Heart right ventricle (tissue), 16 donors: ENCODE measurements at regions not wholly inside any gene's neighbourhood (a gene's known extent, or its start where the extent isn't known, plus 50 kb on each side); places are given as distances from the start of the nearest gene placed in this dataset.

Source experiments
- ATAC-seq, 8 donors: fragments of 200-7000 bp; cut with Tn5 transposase; one replicate each; pipeline ENCODE4 v1.9.1; 2020; ENCODE audit warnings: mild to moderate bottlenecking in 8 of 8, moderate library complexity in 8 of 8, moderate number of reproducible peaks in 1 of 8
- DNase-seq, 2 donors: peaks; one replicate each; pipeline ENCODE4 v3.0.0-alpha.2; 2020
- H3K27ac ChIP-seq, 10 donors: fragments of 200-600 bp; sonication (generic) in 2 of 10; one replicate each; pipeline versions ENCODE4 v1.5.0 to v1.8.0; 2020 to 2022; ENCODE audit warnings: mild to moderate bottlenecking in 3 of 10
- H3K27me3 ChIP-seq, 7 donors: fragments of 200-600 bp; one replicate each; pipeline ENCODE4 v1.8.0; 2021 to 2022; ENCODE audit warnings: mild to moderate bottlenecking in 2 of 7
- H3K36me3 ChIP-seq, 9 donors: fragments of 200-600 bp; sonication (generic) in 1 of 9; one replicate each; pipeline versions ENCODE4 v1.5.0 to v1.8.0; 2020 to 2022; ENCODE audit warnings: mild to moderate bottlenecking in 2 of 9
- H3K4me1 ChIP-seq, 9 donors: fragments of 200-600 bp; sonication (generic) in 1 of 9; one replicate each; pipeline versions ENCODE4 v1.5.0 to v1.8.0; 2020 to 2022; ENCODE audit warnings: mild to moderate bottlenecking in 4 of 9
- H3K4me3 ChIP-seq, 10 donors: fragments of 200-600 bp; sonication (generic) in 2 of 10; one replicate each; pipeline versions ENCODE4 v1.5.0 to v1.8.0; 2020 to 2022; ENCODE audit warnings: mild to moderate bottlenecking in 7 of 10, moderate library complexity in 2 of 10
- H3K9me3 ChIP-seq, 11 donors: fragments of 200-600 bp in 10 of 11; sonication (generic) in 2 of 11; one replicate each; pipeline versions ENCODE4 v1.5.0 to v1.8.0; 2013 to 2022; ENCODE audit warnings: mild to moderate bottlenecking in 2 of 11, control low read depth in 1 of 11, moderate library complexity in 1 of 11
- CTCF ChIP-seq, 9 donors: fragments of 200-600 bp; sonication (generic) in 2 of 9; IDR thresholded peaks; one replicate each; pipeline versions ENCODE4 v1.5.0 to v1.8.0; 2021 to 2022; ENCODE audit warnings: antibody characterized with exemption in 9 of 9, mild to moderate bottlenecking in 5 of 9, moderate library complexity in 1 of 9
- WGBS, 2 donors: extraction: QIAGEN DNeasy Blood & Tissue Kit; methylation state at CpG; one replicate each; pipeline ENCODE4 v1.1.7; 2013; ENCODE audit warnings: inconsistent platforms in 1 of 2; 5-methylcytosine and 5-hydroxymethylcytosine counted together
- intact Hi-C, 10 donors: fragments of 100-400 bp; cut with DNase I; formaldehyde crosslinking; loops; one replicate each; pipeline versions ENCODE4 v1.11.1 to v1.14.2; 2022
- donor health status: Arrhythmogenic right ventricular cardiomyopathy.
- donor health status: ischemic (EF 13 %, LVEDD 7.1; RV severe dilation, severe dysfunction).
- donor health status: healthy with polysubstance abuse.
- donor health status: DM: no; HTN: yes; CAD: no.
- donor health status: DM: no; HTN: no; CAD: no.
- donor health status: ischemic (EF 25% LVEDD 6.9; RV normal size, moderate dysfunction).
- donor health status: ischemic (EF 25% LVEDD 5.7; RV mildly dilated, moderate dysfunction).
- donor health status: healthy.
- donor health status: DM: yes; HTN: yes; CAD: no.
- donor health status: Ischemic cardiomyopathy.
- donor health status: ischemic (EF 35%, LVEDD 5.7; RV mildly dilated, moderate dysfunction).
- donor health status: nonischemic (EF 11% LVEDD 7.7; RV severe dilation, severe dysfunction).
- donor health status: DM: yes; HTN: yes; CAD: no.
- donor health status: PGD.
- donor health status: ischemic (EF 29% LVEDD 5.4; RV normal size, mild dysfunction).
- donor health status: nonischemic (EF 23%, LVEDD 6.1; RV moderate dilation, normal function).

GRCh38 chr5:68748101-68748500, 345.7 kb upstream of the SLC30A5 start:
- Histone ChIP-seq H3K4me1 (peaks cover 0 to 4% (median 0%) of the 10 kb centered on the region in 9 donors), H3K27ac (no peak overlapping the region), H3K36me3 (no peaks in the 10 kb centered on the region), H3K27me3 (peaks cover 0 to 3% (median 0%) of the 10 kb centered on the region in 7 donors), H3K9me3 (peaks cover 0 to 6% (median 0%) of the 10 kb centered on the region in 11 donors), H3K4me3 (no peak overlapping the region)
- no peak for TF ChIP-seq CTCF (IDR thresholded peaks at IDR 0.05)
- WGBS, 2 donors: 88 to 93% methylated on average over 3 of the region's 3 CpGs
- intact Hi-C loops: no loop called here
- DNase-seq (no peak), ATAC-seq (no peak)

- H3K27me3 ChIP-seq: peaks cover 0 to 3% (median 0%) of the 10 kb centered on the region in 7 donors
- 52% methylated on average over 2 of the region's 2 CpGs for WGBS, 2 donors
- H3K9me3 ChIP-seq: peaks cover 0 to 6% (median 0%) of the 10 kb centered on the region in 11 donors
- intact Hi-C loops: no loop called here
- no peaks in the 10 kb centered on the region for H3K36me3 ChIP-seq
- H3K4me3 ChIP-seq: no peak overlapping the region
- DNase-seq (no peak), ATAC-seq (no peak)
- no peak overlapping the region for H3K27ac ChIP-seq
- no peak for TF ChIP-seq CTCF (IDR thresholded peaks at IDR 0.05)
- H3K4me1 ChIP-seq: peaks cover 0 to 4% (median 0%) of the 10 kb centered on the region in 9 donors
Measured at GRCh38 chr5:68749077-68749476, 344.7 kb upstream of the SLC30A5 start.

- TF ChIP-seq CTCF (IDR thresholded peaks at IDR 0.05): no peak
- Histone ChIP-seq H3K4me1 (no peaks in the 10 kb centered on the region), H3K27ac (no peak overlapping the region), H3K4me3 (no peak overlapping the region), H3K36me3 (no peaks in the 10 kb centered on the region), H3K9me3 (peaks cover 0 to 7% (median 0%) of the 10 kb centered on the region in 11 donors), H3K27me3 (peaks cover 0 to 3% (median 0%) of the 10 kb centered on the region in 7 donors)
- 79 to 89% methylated on average over 4 of the region's 4 CpGs for WGBS, 2 donors
- no peak for DNase-seq
- ATAC-seq: no peak
- intact Hi-C loops: no loop called here
Measured at GRCh38 chr5:68749631-68750030, 344.2 kb upstream of the SLC30A5 start.

- Histone ChIP-seq H3K27ac (no peak overlapping the region), H3K4me1 (peaks cover 0 to under 1% (median 0%) of the 10 kb centered on the region in 9 donors), H3K4me3 (no peak overlapping the region), H3K27me3 (peaks cover 0 to 3% (median 0%) of the 10 kb centered on the region in 7 donors), H3K9me3 (peaks cover 0 to 4% (median 0%) of the 10 kb centered on the region in 11 donors), H3K36me3 (no peaks in the 10 kb centered on the region)
- TF ChIP-seq CTCF (IDR thresholded peaks at IDR 0.05): no peak
- ATAC-seq (no peak), DNase-seq (no peak)
- intact Hi-C loops: no loop called here
- WGBS, 2 donors: 89 to 93% methylated on average over 3 of the region's 3 CpGs
Measured at GRCh38 chr5:68751661-68752060, 342.2 kb upstream of the SLC30A5 start.
